ENCODE measurements at regions not wholly inside any gene's neighbourhood (a gene's known extent, or its start where the extent isn't known, plus 50 kb on each side); places are given as distances from the start of the nearest gene placed in this dataset.

DNA sequence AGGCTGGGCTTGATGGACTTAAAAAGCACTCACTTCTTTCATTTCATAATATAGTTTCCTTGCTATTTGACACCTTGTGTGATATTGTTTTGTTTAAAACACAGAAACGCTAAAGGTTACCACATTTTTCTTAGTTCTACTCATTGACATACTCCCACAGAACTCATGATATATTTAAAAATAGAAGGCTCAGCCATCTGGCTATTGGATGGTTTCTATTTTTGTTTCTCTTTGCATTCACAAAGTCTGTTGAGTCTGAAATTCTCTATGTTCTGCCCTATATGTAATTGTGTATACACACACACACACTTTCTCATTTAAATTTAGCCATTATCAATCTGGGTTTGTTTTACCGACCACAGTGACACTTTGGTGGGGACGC, 128.2 kb downstream of the SOX2 start:
- H3K4me3 ChIP-seq (replicated peaks in 1 of 3; ENCODE audit: insufficient read depth in 1 of 3, low read depth in 1 of 3, low read length in 3 of 3): no peak overlapping the region
- no peak for FAIRE-seq
- no peak overlapping the region for H2AFZ ChIP-seq (ENCODE audit: low read depth, low read length)
- no peaks in the 10 kb centered on the region for H3K79me2 ChIP-seq (ENCODE audit: control insufficient read depth, insufficient read depth, low read length)
- no peak for DNase-seq (ENCODE audit: low read depth, low spot score)
- no peaks in the 10 kb centered on the region for H3K9me1 ChIP-seq (replicated peaks; ENCODE audit: control insufficient read depth, extremely low read depth, insufficient read depth, low read length)
- no peak overlapping the region for H3K27ac ChIP-seq (ENCODE audit: insufficient read depth, low read depth, low read length)
- dilution Hi-C loops (cut with MboI; ENCODE audit: extremely low pct_ligation_motif_present, low sequenced_read_pairs): no loop called here
- no peaks in the 10 kb centered on the region for H3K4me1 ChIP-seq (ENCODE audit: control insufficient read depth, extremely low read depth, insufficient read depth, low read length)
- BruUV-seq (replicated peaks): no TSS peak
- TF ChIP-seq POLR2A (IDR thresholded peaks at IDR 0.05; ENCODE audit: low read depth, low read length) (no peak), GATA2 (IDR thresholded peaks at IDR 0.05; ENCODE audit: insufficient read depth, insufficient read length, low read depth, low read length) (no peak)
- POLR2A ChIA-PET: no interaction called here
- intact Hi-C loops (cut with micrococcal nuclease): no loop called here
- H3K4me2 ChIP-seq (ENCODE audit: insufficient read depth, low read length): no peak overlapping the region
- CTCF ChIA-PET: no interaction called here
- no peaks in the 10 kb centered on the region for H3K27me3 ChIP-seq (ENCODE audit: control insufficient read depth in 2 of 2, insufficient read depth in 2 of 2, low read length in 2 of 2)
- no peaks in the 10 kb centered on the region for H3K9me3 ChIP-seq (replicated peaks; ENCODE audit: control insufficient read depth, insufficient read depth, low read length)
- H4K20me1 ChIP-seq (replicated peaks; ENCODE audit: control insufficient read depth, extremely low read depth, insufficient read depth, low read length): no peaks in the 10 kb centered on the region
- no peaks in the 10 kb centered on the region for H3K36me3 ChIP-seq (ENCODE audit: control insufficient read depth in 2 of 2, extremely low read depth in 1 of 2, insufficient read depth in 2 of 2, low read length in 2 of 2)
- H3K9ac ChIP-seq (replicated peaks; ENCODE audit: extremely low read depth, insufficient read depth, low read length): no peak overlapping the region

DNA sequence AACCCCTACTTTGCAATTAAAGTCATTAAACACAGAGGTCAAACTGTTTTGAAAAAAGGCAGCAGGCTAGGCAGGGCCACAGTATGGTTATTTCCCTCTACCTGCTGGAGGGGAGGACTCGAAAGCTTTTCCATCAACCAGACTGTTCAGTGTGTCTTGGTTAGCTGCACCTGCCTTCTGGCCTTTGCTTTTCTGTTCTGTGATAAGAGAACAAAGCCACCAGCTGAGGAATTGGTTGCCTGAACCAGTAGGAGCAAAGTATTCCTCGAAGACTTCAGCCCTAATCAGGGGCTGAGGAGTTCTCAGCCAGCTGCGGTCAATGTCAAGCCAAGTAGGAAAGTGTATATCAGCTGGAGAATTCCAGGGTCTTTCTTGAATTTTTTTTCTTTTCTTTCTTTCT, 132.5 kb downstream of the SOX2 start:
- Histone ChIP-seq H3K79me2 (ENCODE audit: control insufficient read depth, insufficient read depth, low read length) (no peaks in the 10 kb centered on the region), H3K9me3 (replicated peaks; ENCODE audit: control insufficient read depth, insufficient read depth, low read length) (no peaks in the 10 kb centered on the region), H3K4me3 (replicated peaks in 1 of 3; ENCODE audit: insufficient read depth in 1 of 3, low read depth in 1 of 3, low read length in 3 of 3) (no peak overlapping the region), H3K27ac (ENCODE audit: insufficient read depth, low read depth, low read length) (no peak overlapping the region), H3K9ac (replicated peaks; ENCODE audit: extremely low read depth, insufficient read depth, low read length) (no peak overlapping the region), H2AFZ (ENCODE audit: low read depth, low read length) (no peak overlapping the region), H3K9me1 (replicated peaks; ENCODE audit: control insufficient read depth, extremely low read depth, insufficient read depth, low read length) (no peaks in the 10 kb centered on the region), H3K4me1 (ENCODE audit: control insufficient read depth, extremely low read depth, insufficient read depth, low read length) (no peaks in the 10 kb centered on the region), H3K27me3 (ENCODE audit: control insufficient read depth in 2 of 2, insufficient read depth in 2 of 2, low read length in 2 of 2) (no peaks in the 10 kb centered on the region), H4K20me1 (replicated peaks; ENCODE audit: control insufficient read depth, extremely low read depth, insufficient read depth, low read length) (no peaks in the 10 kb centered on the region), H3K4me2 (ENCODE audit: insufficient read depth, low read length) (no peak overlapping the region), H3K36me3 (ENCODE audit: control insufficient read depth in 2 of 2, extremely low read depth in 1 of 2, insufficient read depth in 2 of 2, low read length in 2 of 2) (no peaks in the 10 kb centered on the region)
- FAIRE-seq (no peak), DNase-seq (ENCODE audit: low read depth, low spot score) (no peak)
- dilution Hi-C loops (cut with MboI; ENCODE audit: extremely low pct_ligation_motif_present, low sequenced_read_pairs): no loop called here
- TF ChIP-seq POLR2AphosphoS5 (IDR thresholded peaks at IDR 0.05; ENCODE audit: insufficient read depth, low read depth, low read length): no peak
- TF ChIP-seq, protein P1, sequence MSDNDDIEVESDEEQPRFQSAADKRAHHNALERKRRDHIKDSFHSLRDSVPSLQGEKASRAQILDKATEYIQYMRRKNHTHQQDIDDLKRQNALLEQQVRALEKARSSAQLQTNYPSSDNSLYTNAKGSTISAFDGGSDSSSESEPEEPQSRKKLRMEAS (IDR thresholded peaks at IDR 0.05; ENCODE audit: insufficient read depth, insufficient read length): no peak
- TF ChIP-seq MYC (IDR thresholded peaks at IDR 0.05; ENCODE audit: low read depth, low read length): no peak
- intact Hi-C loops (cut with micrococcal nuclease): no loop called here
- ChIA-PET POLR2A (no interaction called here), CTCF (no interaction called here)
- BruUV-seq (replicated peaks): no TSS peak
